Cerebellar cortex (tissue), 1 donor: ENCODE measurements at regions not wholly inside any gene's neighbourhood (a gene's known extent, or its start where the extent isn't known, plus 50 kb on each side); places are given as distances from the start of the nearest gene placed in this dataset.

ENCODE experiments used
- DNase-seq: peaks from one replicate; pipeline ENCODE4 v3.0.0-alpha.2; 2015; ENCODE audit warnings: low spot score

- DNase-seq: no peak
Measured at GRCh38 chr11:19560156-19560555, 152.5 kb upstream of the NAV2 start.

GRCh38 chr11:19559746-19560145 lies 152.9 kb upstream of the NAV2 start:
- no peak for DNase-seq

GRCh38 chr11:19558189-19558986 lies 154.2 kb upstream of the NAV2 start:
- no peak for DNase-seq

- DNase-seq: peak; percentile 87
Measured at GRCh38 chr11:19557720-19558140, 154.9 kb upstream of the NAV2 start.

- DNase-seq: no peak
Measured at GRCh38 chr11:19557185-19557584, 155.5 kb upstream of the NAV2 start.

GRCh38 chr11:19555266-19555665 lies 157.4 kb upstream of the NAV2 start:
- DNase-seq: no peak

- peak; percentile 72 for DNase-seq
Measured at GRCh38 chr11:19553683-19554333, 158.8 kb upstream of the NAV2 start.

GRCh38 chr11:19552656-19553260 lies 159.9 kb upstream of the NAV2 start:
- DNase-seq: no peak

GRCh38 chr11:19552161-19552560 lies 160.5 kb upstream of the NAV2 start:
- no peak for DNase-seq

GRCh38 chr11:19551457-19551856 lies 161.2 kb upstream of the NAV2 start:
- no peak for DNase-seq

GRCh38 chr11:19547044-19547443 lies 165.6 kb upstream of the NAV2 start:
- no peak for DNase-seq

- no peak for DNase-seq
Measured at GRCh38 chr11:19546325-19546724, 166.3 kb upstream of the NAV2 start.

- DNase-seq: no peak
Measured at GRCh38 chr11:19541521-19542049, 171.1 kb upstream of the NAV2 start.

- no peak for DNase-seq
Measured at GRCh38 chr11:19539861-19540260, 172.8 kb upstream of the NAV2 start.

- no peak for DNase-seq
Measured at GRCh38 chr11:19537803-19538453, 174.7 kb upstream of the NAV2 start.

GRCh38 chr11:19536131-19536530 lies 176.5 kb upstream of the NAV2 start:
- DNase-seq: no peak

- DNase-seq: no peak
Measured at GRCh38 chr11:19530505-19530904, 182.1 kb upstream of the NAV2 start.

GRCh38 chr11:19526119-19526518 lies 186.5 kb upstream of the NAV2 start:
- DNase-seq: no peak

GRCh38 chr11:19525714-19526113 lies 186.9 kb upstream of the NAV2 start:
- no peak for DNase-seq

GRCh38 chr11:19525276-19525675 lies 187.4 kb upstream of the NAV2 start:
- no peak for DNase-seq

- DNase-seq: peak; percentile 5
Measured at GRCh38 chr11:19524171-19524671, 188.4 kb upstream of the NAV2 start.

- DNase-seq: no peak
Measured at GRCh38 chr11:19520681-19521080, 192.0 kb upstream of the NAV2 start.
